ENCODE measurements at regions not wholly inside any gene's neighbourhood (a gene's known extent, or its start where the extent isn't known, plus 50 kb on each side); places are given as distances from the start of the nearest gene placed in this dataset.

- no peak for TF ChIP-seq EZH2 (IDR thresholded peaks at IDR 0.05; ENCODE audit: insufficient read depth, poor library complexity, severe bottlenecking)
- no peak for TF ChIP-seq EZH2phosphoT487 (IDR thresholded peaks at IDR 0.05; ENCODE audit: insufficient read depth, low read depth)
Measured at GRCh38 chrX:36869457-36869856, 138.7 kb upstream of the FAM47C start.

Data from GM23248 (cell line).